ENCODE measurements at regions not wholly inside any gene's neighbourhood (a gene's known extent, or its start where the extent isn't known, plus 50 kb on each side); places are given as distances from the start of the nearest gene placed in this dataset.

DNA sequence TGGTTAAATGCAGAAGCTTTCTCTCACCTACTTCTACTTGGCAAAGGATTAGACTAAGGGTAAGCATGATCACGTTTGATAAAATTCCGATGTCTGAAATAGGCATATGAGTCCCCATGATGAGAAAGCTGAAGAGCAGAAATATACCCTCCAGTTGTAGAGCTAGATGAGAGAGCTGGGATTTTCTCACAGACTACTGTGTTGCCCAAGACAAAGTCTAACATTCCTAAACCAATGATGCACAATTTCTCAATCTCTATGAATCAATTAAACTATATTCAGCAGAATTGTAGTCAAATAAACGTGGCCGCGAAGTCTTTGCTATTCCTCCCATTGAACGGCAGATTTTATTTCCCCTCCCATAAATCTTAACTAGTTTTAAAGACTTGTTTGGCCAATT is 699.2 kb downstream of the KCNT2 start:
- Histone ChIP-seq H3K36me3 (ENCODE audit: insufficient read depth, low read depth, low read length) (no peaks in the 10 kb centered on the region), H3K27me3 (ENCODE audit: insufficient read depth, low read length) (no peaks in the 10 kb centered on the region), H3K27ac (ENCODE audit: low read length) (no peak overlapping the region), H3K4me1 (ENCODE audit: insufficient read depth, low read length) (no peaks in the 10 kb centered on the region), H3K9me3 (ENCODE audit: insufficient read depth, low read depth, low read length) (no peaks in the 10 kb centered on the region), H3K9ac (ENCODE audit: low read depth, low read length) (no peak overlapping the region), H3K4me3 (ENCODE audit: low read length) (no peak overlapping the region)

DNA sequence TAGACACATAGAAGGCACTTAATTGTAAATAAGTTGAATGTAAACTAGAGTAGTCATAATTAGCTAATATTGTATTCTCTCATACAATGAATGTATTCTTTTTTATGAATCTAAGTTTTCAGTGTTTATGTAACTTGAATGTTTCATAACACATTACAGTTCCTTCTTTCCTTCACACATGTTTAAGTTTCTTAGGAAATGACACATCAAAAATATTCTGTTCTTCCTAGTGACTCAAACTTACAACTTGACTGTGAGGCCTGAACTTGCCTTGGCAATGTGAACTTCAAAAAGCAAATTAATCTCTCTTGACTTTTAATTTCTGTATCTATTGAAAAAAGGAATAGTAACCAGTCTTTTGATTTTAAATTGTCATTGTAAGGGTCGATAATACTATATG is 700.1 kb downstream of the KCNT2 start:
- Histone ChIP-seq H3K9ac (ENCODE audit: low read depth, low read length) (no peak overlapping the region), H3K27me3 (ENCODE audit: insufficient read depth, low read length) (no peaks in the 10 kb centered on the region), H3K4me1 (ENCODE audit: insufficient read depth, low read length) (no peaks in the 10 kb centered on the region), H3K27ac (ENCODE audit: low read length) (no peak overlapping the region), H3K4me3 (ENCODE audit: low read length) (no peak overlapping the region), H3K9me3 (ENCODE audit: insufficient read depth, low read depth, low read length) (no peaks in the 10 kb centered on the region), H3K36me3 (ENCODE audit: insufficient read depth, low read depth, low read length) (no peaks in the 10 kb centered on the region)

DNA sequence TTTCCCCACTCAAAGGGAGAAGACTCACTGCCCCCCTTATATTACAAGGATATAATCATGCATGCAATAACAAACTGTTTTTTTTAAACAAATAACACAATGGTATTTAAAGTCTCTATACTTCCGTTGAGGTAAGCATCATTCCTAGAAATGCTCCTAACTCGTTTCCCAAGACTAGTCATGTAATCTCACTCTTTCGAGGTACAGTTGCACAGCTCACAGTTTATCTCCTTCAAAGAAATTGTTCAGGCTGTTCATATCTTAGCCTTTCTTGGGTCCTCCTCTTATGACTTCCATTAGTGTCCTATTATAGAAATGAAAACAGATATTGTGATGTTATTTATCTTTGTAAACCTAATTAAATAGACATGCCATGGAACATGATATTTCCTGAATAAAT is 705.0 kb downstream of the KCNT2 start:
- no peaks in the 10 kb centered on the region for H3K4me1 ChIP-seq (ENCODE audit: insufficient read depth, low read length)
- H3K9me3 ChIP-seq (ENCODE audit: insufficient read depth, low read depth, low read length), result no peaks in the 10 kb centered on the region
- no peak overlapping the region for H3K27ac ChIP-seq (ENCODE audit: low read length)
- H3K4me3 ChIP-seq (ENCODE audit: low read length), result no peak overlapping the region
- no peaks in the 10 kb centered on the region for H3K27me3 ChIP-seq (ENCODE audit: insufficient read depth, low read length)
- H3K36me3 ChIP-seq (ENCODE audit: insufficient read depth, low read depth, low read length), result no peaks in the 10 kb centered on the region
- H3K9ac ChIP-seq (ENCODE audit: low read depth, low read length), result no peak overlapping the region

DNA sequence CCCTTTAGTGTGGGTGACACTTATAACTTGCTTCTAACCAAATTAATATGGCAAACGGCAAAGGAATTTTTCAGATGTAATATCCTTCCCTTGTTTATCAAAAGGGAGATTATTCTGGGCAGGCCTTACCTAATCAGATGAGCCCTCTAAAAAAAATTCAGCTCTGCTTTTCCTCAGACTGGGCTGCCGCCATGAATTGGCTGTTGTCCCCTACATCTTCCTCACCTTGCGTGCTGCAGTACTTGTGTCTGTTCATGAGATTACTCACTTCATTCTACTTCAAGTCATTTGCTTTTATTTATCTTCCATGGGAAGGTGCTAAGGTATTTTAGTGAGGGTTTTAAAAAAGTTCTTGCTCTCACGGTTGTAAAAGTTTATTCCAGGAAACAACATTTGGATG is 705.5 kb downstream of the KCNT2 start:
- H3K27me3 ChIP-seq (ENCODE audit: insufficient read depth, low read length), result no peaks in the 10 kb centered on the region
- no peaks in the 10 kb centered on the region for H3K4me1 ChIP-seq (ENCODE audit: insufficient read depth, low read length)
- H3K9ac ChIP-seq (ENCODE audit: low read depth, low read length), result no peak overlapping the region
- no peaks in the 10 kb centered on the region for H3K9me3 ChIP-seq (ENCODE audit: insufficient read depth, low read depth, low read length)
- no peaks in the 10 kb centered on the region for H3K36me3 ChIP-seq (ENCODE audit: insufficient read depth, low read depth, low read length)
- H3K27ac ChIP-seq (ENCODE audit: low read length), result no peak overlapping the region
- H3K4me3 ChIP-seq (ENCODE audit: low read length), result no peak overlapping the region

DNA sequence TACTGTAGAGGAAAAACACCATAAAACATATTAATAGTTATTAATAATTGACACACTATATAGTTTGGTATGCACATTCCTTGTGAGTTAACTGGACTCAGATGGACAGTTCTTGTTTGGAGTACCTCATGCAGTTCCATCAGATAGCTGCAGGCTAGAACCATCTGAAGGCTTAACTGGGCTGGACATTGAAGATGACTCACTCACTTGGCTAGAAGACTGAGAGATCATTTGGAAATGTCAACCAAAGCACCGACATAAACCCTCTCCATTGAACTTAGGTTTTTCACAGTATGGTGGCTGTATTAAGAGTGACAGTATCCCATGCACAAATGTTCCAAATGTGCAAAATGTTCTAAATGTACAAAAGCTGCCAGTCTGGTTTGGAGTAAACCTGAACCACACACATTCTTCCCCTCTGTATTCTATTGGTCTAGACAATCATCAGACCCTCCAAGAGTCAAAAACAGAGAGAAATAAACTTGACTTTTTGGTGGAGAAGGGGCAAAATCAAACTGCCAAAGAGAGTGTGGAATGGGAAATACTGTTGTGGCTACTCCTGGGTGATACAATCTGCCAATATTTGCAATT is 708.4 kb downstream of the KCNT2 start:
- H3K4me3 ChIP-seq (ENCODE audit: low read length), result no peak overlapping the region
- no peaks in the 10 kb centered on the region for H3K36me3 ChIP-seq (ENCODE audit: insufficient read depth, low read depth, low read length)
- no peak overlapping the region for H3K27ac ChIP-seq (ENCODE audit: low read length)
- no peak overlapping the region for H3K9ac ChIP-seq (ENCODE audit: low read depth, low read length)
- H3K27me3 ChIP-seq (ENCODE audit: insufficient read depth, low read length), result no peaks in the 10 kb centered on the region
- no peaks in the 10 kb centered on the region for H3K9me3 ChIP-seq (ENCODE audit: insufficient read depth, low read depth, low read length)
- no peaks in the 10 kb centered on the region for H3K4me1 ChIP-seq (ENCODE audit: insufficient read depth, low read length)

DNA sequence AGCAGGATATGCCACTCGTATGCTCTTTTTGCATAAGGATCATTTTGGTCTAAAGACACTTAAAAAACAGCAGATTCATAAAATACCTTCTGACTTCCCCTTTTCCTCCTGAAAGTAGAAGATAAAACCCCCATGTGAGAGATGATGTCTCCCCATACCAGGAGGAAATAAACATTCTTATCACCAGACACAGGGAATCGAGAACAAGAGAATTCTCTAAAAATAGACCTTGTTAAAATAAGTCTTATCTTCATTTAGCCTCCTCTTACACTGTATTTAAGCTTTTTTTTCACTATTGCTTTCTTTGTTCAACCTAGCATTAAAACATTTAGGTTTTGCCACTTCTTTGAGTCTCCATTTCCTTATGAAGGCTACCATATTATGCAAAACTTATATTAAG is 709.3 kb downstream of the KCNT2 start:
- no peaks in the 10 kb centered on the region for H3K9me3 ChIP-seq (ENCODE audit: insufficient read depth, low read depth, low read length)
- no peak overlapping the region for H3K4me3 ChIP-seq (ENCODE audit: low read length)
- H3K4me1 ChIP-seq (ENCODE audit: insufficient read depth, low read length), result no peaks in the 10 kb centered on the region
- no peaks in the 10 kb centered on the region for H3K36me3 ChIP-seq (ENCODE audit: insufficient read depth, low read depth, low read length)
- no peaks in the 10 kb centered on the region for H3K27me3 ChIP-seq (ENCODE audit: insufficient read depth, low read length)
- H3K9ac ChIP-seq (ENCODE audit: low read depth, low read length), result no peak overlapping the region
- no peak overlapping the region for H3K27ac ChIP-seq (ENCODE audit: low read length)

- Histone ChIP-seq H3K9ac (ENCODE audit: low read depth, low read length) (no peak overlapping the region), H3K4me1 (ENCODE audit: insufficient read depth, low read length) (no peaks in the 10 kb centered on the region), H3K27ac (ENCODE audit: low read length) (no peak overlapping the region), H3K4me3 (ENCODE audit: low read length) (no peak overlapping the region), H3K27me3 (ENCODE audit: insufficient read depth, low read length) (no peaks in the 10 kb centered on the region), H3K36me3 (ENCODE audit: insufficient read depth, low read depth, low read length) (no peaks in the 10 kb centered on the region), H3K9me3 (ENCODE audit: insufficient read depth, low read depth, low read length) (no peaks in the 10 kb centered on the region)
Observed at GRCh38 chr1:195898373-195898772, 709.9 kb downstream of the KCNT2 start.

GRCh38 chr1:195897076-195897475 is 711.2 kb downstream of the KCNT2 start:
- H3K27me3 ChIP-seq (ENCODE audit: insufficient read depth, low read length), result no peaks in the 10 kb centered on the region
- no peak overlapping the region for H3K27ac ChIP-seq (ENCODE audit: low read length)
- H3K4me3 ChIP-seq (ENCODE audit: low read length), result no peak overlapping the region
- no peaks in the 10 kb centered on the region for H3K9me3 ChIP-seq (ENCODE audit: insufficient read depth, low read depth, low read length)
- H3K36me3 ChIP-seq (ENCODE audit: insufficient read depth, low read depth, low read length), result no peaks in the 10 kb centered on the region
- H3K9ac ChIP-seq (ENCODE audit: low read depth, low read length), result no peak overlapping the region
- no peaks in the 10 kb centered on the region for H3K4me1 ChIP-seq (ENCODE audit: insufficient read depth, low read length)

DNA sequence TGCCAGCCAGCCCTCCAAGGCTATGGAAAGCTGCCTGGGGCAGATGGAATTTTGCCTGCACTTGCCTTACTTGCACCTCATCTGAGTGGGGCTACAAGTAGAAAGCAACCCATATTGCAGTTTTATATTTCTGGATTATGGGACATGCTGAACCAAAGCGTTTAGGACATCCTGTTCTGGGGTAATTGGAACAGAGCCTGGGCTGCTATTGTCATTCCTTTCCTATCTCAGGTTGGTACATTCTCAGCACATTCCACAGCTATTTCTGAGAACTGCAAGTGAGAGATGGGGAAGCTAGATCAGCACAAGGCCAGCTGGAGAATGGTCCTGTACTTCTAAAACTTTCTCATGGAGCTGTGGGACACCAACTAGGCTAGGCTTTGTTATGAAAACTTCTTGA is 713.8 kb downstream of the KCNT2 start:
- Histone ChIP-seq H3K4me3 (ENCODE audit: low read length) (no peak overlapping the region), H3K27ac (ENCODE audit: low read length) (no peak overlapping the region), H3K27me3 (ENCODE audit: insufficient read depth, low read length) (no peaks in the 10 kb centered on the region), H3K4me1 (ENCODE audit: insufficient read depth, low read length) (no peaks in the 10 kb centered on the region), H3K9ac (ENCODE audit: low read depth, low read length) (no peak overlapping the region), H3K9me3 (ENCODE audit: insufficient read depth, low read depth, low read length) (no peaks in the 10 kb centered on the region), H3K36me3 (ENCODE audit: insufficient read depth, low read depth, low read length) (no peaks in the 10 kb centered on the region)

DNA sequence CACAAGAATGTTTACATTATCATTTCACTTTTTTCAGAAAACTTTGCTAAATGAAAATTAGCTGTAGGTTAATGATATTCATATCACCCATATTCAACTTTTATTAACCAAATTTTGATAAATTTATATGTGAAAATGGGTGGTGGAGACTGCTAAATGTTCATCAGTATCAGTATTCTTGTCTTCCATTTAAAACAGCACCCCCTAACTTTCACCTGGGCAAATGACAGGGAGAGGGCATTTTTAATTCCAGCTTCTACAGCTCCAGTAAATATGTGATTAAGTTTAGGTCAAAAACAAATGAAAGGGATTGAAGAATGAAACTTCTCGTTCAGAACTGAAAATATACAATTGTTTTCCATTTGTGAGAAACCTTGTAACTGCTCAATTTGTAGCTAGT is 722.2 kb downstream of the KCNT2 start:
- Histone ChIP-seq H3K4me1 (ENCODE audit: insufficient read depth, low read length) (no peaks in the 10 kb centered on the region; the same call in 1 of the 2 replicates), H3K4me3 (ENCODE audit: low read length) (no peak overlapping the region), H3K27ac (ENCODE audit: low read length) (no peak overlapping the region), H3K27me3 (ENCODE audit: insufficient read depth, low read length) (no peaks in the 10 kb centered on the region), H3K9me3 (ENCODE audit: insufficient read depth, low read depth, low read length) (no peaks in the 10 kb centered on the region), H3K36me3 (ENCODE audit: insufficient read depth, low read depth, low read length) (no peaks in the 10 kb centered on the region), H3K9ac (ENCODE audit: low read depth, low read length) (no peak overlapping the region)

DNA sequence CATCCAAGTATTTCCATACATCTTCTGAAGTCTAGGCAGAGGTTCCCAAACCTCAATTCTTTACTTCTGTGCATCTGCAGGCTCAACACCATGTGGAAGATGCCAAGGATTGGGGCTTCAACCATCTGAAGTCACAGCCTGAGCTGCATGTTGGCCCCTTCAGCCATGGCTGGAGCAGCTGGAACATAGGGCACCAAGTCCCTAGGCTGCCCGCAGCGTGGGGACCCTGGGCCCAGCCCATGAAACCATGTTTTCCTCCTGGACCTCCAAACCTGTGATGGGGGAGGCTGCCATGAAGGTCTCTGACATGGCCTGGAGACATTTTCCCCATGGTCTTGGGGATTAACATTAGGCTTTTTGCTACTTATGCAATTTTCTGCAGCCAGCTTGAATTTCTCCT is 729.8 kb downstream of the KCNT2 start:
- no peaks in the 10 kb centered on the region for H3K27me3 ChIP-seq (ENCODE audit: insufficient read depth, low read length)
- no peaks in the 10 kb centered on the region for H3K36me3 ChIP-seq (ENCODE audit: insufficient read depth, low read depth, low read length)
- H3K4me1 ChIP-seq (ENCODE audit: insufficient read depth, low read length), result peaks cover 3% of the 10 kb centered on the region; the same call in 1 of the 2 replicates
- H3K27ac ChIP-seq (ENCODE audit: low read length), result no peak overlapping the region
- no peak overlapping the region for H3K9ac ChIP-seq (ENCODE audit: low read depth, low read length)
- H3K9me3 ChIP-seq (ENCODE audit: insufficient read depth, low read depth, low read length), result no peaks in the 10 kb centered on the region
- H3K4me3 ChIP-seq (ENCODE audit: low read length), result no peak overlapping the region

DNA sequence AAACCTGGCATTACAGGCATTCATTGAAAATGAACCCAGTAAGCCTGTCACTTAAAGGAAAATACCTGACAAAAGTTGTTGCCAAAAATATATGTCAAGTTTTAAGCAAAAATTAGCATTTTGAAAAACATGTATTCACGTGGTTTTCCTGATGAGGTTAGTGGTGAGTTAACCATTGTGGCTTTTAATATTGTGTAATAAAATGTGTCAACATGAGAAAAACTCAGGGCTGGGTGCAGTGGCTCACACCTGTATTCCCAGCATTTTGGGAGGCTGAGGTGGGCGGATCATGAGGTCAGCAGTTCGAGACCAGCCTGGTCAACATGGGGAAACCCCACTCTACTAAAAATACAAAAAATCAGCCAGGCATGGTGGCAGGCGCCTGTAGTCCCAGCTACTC is 731.4 kb downstream of the KCNT2 start:
- Histone ChIP-seq H3K27me3 (ENCODE audit: insufficient read depth, low read length) (no peaks in the 10 kb centered on the region), H3K27ac (ENCODE audit: low read length) (no peak overlapping the region), H3K9ac (ENCODE audit: low read depth, low read length) (no peak overlapping the region), H3K9me3 (ENCODE audit: insufficient read depth, low read depth, low read length) (no peaks in the 10 kb centered on the region), H3K4me3 (ENCODE audit: low read length) (no peak overlapping the region), H3K36me3 (ENCODE audit: insufficient read depth, low read depth, low read length) (no peaks in the 10 kb centered on the region), H3K4me1 (ENCODE audit: insufficient read depth, low read length) (peaks cover 3% of the 10 kb centered on the region; the same call in 1 of the 2 replicates)

- Histone ChIP-seq H3K9ac (ENCODE audit: low read depth, low read length) (no peak overlapping the region), H3K4me3 (ENCODE audit: low read length) (no peak overlapping the region), H3K27me3 (ENCODE audit: insufficient read depth, low read length) (no peaks in the 10 kb centered on the region), H3K36me3 (ENCODE audit: insufficient read depth, low read depth, low read length) (no peaks in the 10 kb centered on the region), H3K4me1 (ENCODE audit: insufficient read depth, low read length) (no peaks in the 10 kb centered on the region), H3K27ac (ENCODE audit: low read length) (no peak overlapping the region), H3K9me3 (ENCODE audit: insufficient read depth, low read depth, low read length) (no peaks in the 10 kb centered on the region)
Observed at GRCh38 chr1:195872376-195872775, 735.9 kb downstream of the KCNT2 start.
